Activated naive CD4-positive, alpha-beta T cell treated with anti-CD3 and anti-CD28 coated beads, Interleukin-2, amount 50 U/mL, for 16 hours (primary cell): ENCODE measurements at regions not wholly inside any gene's neighbourhood (a gene's known extent, or its start where the extent isn't known, plus 50 kb on each side); places are given as distances from the start of the nearest gene placed in this dataset.
"Not testable (repeated sequence)": the region's sequence is repeated elsewhere in the genome, so short reads cannot be mapped to it uniquely, and the experiment has no call there.

Experiments used
- DNase-seq: peaks from one replicate; pipeline ENCODE4 v3.0.0-alpha.2; 2020

GRCh38 chr9:96130970-96131369 lies 171.0 kb downstream of the HSD17B3 start:
- DNase-seq, result no peak

GRCh38 chr9:96129747-96130146 lies 172.2 kb downstream of the HSD17B3 start:
- no peak for DNase-seq

GRCh38 chr9:96128880-96129279 lies 173.1 kb downstream of the HSD17B3 start:
- DNase-seq, result no peak

GRCh38 chr9:96126321-96126881 lies 175.6 kb downstream of the HSD17B3 start:
- no peak for DNase-seq

GRCh38 chr9:96125624-96126023 lies 176.4 kb downstream of the HSD17B3 start:
- DNase-seq, result no peak

GRCh38 chr9:96122751-96123150 lies 179.2 kb downstream of the HSD17B3 start:
- no peak for DNase-seq

- no peak for DNase-seq
Observed at GRCh38 chr9:96122282-96122681, 179.7 kb downstream of the HSD17B3 start.

GRCh38 chr9:96121136-96121535 lies 180.8 kb downstream of the HSD17B3 start:
- no peak for DNase-seq

GRCh38 chr9:96117398-96118080 lies 184.4 kb downstream of the HSD17B3 start:
- no peak for DNase-seq

GRCh38 chr9:96116275-96117064 lies 185.5 kb downstream of the HSD17B3 start:
- DNase-seq, result no peak

GRCh38 chr9:96115836-96116235 lies 186.1 kb downstream of the HSD17B3 start:
- no peak for DNase-seq

- no peak for DNase-seq
Observed at GRCh38 chr9:96113032-96113431, 188.9 kb downstream of the HSD17B3 start.

- no peak for DNase-seq
Observed at GRCh38 chr9:96109680-96110351, 192.2 kb downstream of the HSD17B3 start.

GRCh38 chr9:96108691-96109380 lies 193.1 kb downstream of the HSD17B3 start:
- DNase-seq, result no peak

- DNase-seq, result no peak
Observed at GRCh38 chr9:96107436-96107835, 194.5 kb downstream of the HSD17B3 start.

- DNase-seq, result no peak
Observed at GRCh38 chr9:96100385-96101300, 201.3 kb downstream of the HSD17B3 start.

- DNase-seq, result not testable (repeated sequence)
Observed at GRCh38 chr9:96090630-96091029, 211.3 kb downstream of the HSD17B3 start.

GRCh38 chr9:96089452-96090085 lies 212.4 kb downstream of the HSD17B3 start:
- no peak for DNase-seq

- DNase-seq, result no peak
Observed at GRCh38 chr9:96088510-96088909, 213.0 kb downstream of the ERCC6L2 start.

- no peak for DNase-seq
Observed at GRCh38 chr9:96087669-96088299, 212.3 kb downstream of the ERCC6L2 start.
